ENCODE measurements at regions not wholly inside any gene's neighbourhood (a gene's known extent, or its start where the extent isn't known, plus 50 kb on each side); places are given as distances from the start of the nearest gene placed in this dataset.
"Not testable (repeated sequence)": the region's sequence is repeated elsewhere in the genome, so short reads cannot be mapped to it uniquely, and the experiment has no call there.

GRCh38 chr5:38149815-38150195 lies 108.6 kb upstream of the EGFLAM start:
- no peak for DNase-seq (ENCODE audit: low read depth in 3 of 3, low spot score in 2 of 3)

- DNase-seq (ENCODE audit: low read depth in 3 of 3, low spot score in 2 of 3), result no peak
These were observed 110.2 kb upstream of the EGFLAM start for GRCh38 chr5:38148021-38148625.

GRCh38 chr5:38143384-38143783 lies 115.0 kb upstream of the EGFLAM start:
- no peak for DNase-seq (ENCODE audit: low read depth in 3 of 3, low spot score in 2 of 3)

- DNase-seq (ENCODE audit: low read depth in 3 of 3, low spot score in 2 of 3), result no peak
These were observed 116.7 kb upstream of the EGFLAM start for GRCh38 chr5:38141665-38142064.

- no peak for DNase-seq (ENCODE audit: low read depth in 3 of 3, low spot score in 2 of 3)
These were observed 119.8 kb upstream of the EGFLAM start for GRCh38 chr5:38138574-38138973.

- DNase-seq (ENCODE audit: low read depth in 3 of 3, low spot score in 2 of 3), result no peak
These were observed 122.8 kb upstream of the EGFLAM start for GRCh38 chr5:38135486-38136039.

GRCh38 chr5:38134810-38135209 lies 123.5 kb upstream of the EGFLAM start:
- no peak for DNase-seq (ENCODE audit: low read depth in 3 of 3, low spot score in 2 of 3)

- DNase-seq (ENCODE audit: low read depth in 3 of 3, low spot score in 2 of 3), result not testable (repeated sequence)
These were observed 124.1 kb upstream of the EGFLAM start for GRCh38 chr5:38134294-38134693.

GRCh38 chr5:38131686-38132085 lies 126.7 kb upstream of the EGFLAM start:
- no peak for DNase-seq (ENCODE audit: low read depth in 3 of 3, low spot score in 2 of 3)

GRCh38 chr5:38124321-38124720 lies 134.0 kb upstream of the EGFLAM start:
- DNase-seq (ENCODE audit: low read depth in 3 of 3, low spot score in 2 of 3), result no peak

GRCh38 chr5:38121420-38121819 lies 136.9 kb upstream of the EGFLAM start:
- DNase-seq (ENCODE audit: low read depth in 3 of 3, low spot score in 2 of 3), result no peak

- no peak for DNase-seq (ENCODE audit: low read depth in 3 of 3, low spot score in 2 of 3)
These were observed 138.5 kb upstream of the EGFLAM start for GRCh38 chr5:38119836-38120235.

GRCh38 chr5:38117784-38118479 lies 140.4 kb upstream of the EGFLAM start:
- DNase-seq (ENCODE audit: low read depth in 3 of 3, low spot score in 2 of 3), result no peak

- DNase-seq (ENCODE audit: low read depth in 3 of 3, low spot score in 2 of 3), result no peak
These were observed 143.0 kb upstream of the EGFLAM start for GRCh38 chr5:38115318-38115827.

GRCh38 chr5:38113880-38114279 lies 144.5 kb upstream of the EGFLAM start:
- no peak for DNase-seq (ENCODE audit: low read depth in 3 of 3, low spot score in 2 of 3)

- DNase-seq (ENCODE audit: low read depth in 3 of 3, low spot score in 2 of 3), result no peak
These were observed 144.9 kb upstream of the EGFLAM start for GRCh38 chr5:38113456-38113855.

- DNase-seq (ENCODE audit: low read depth in 3 of 3, low spot score in 2 of 3), result no peak
These were observed 145.4 kb upstream of the EGFLAM start for GRCh38 chr5:38112938-38113337.

GRCh38 chr5:38110130-38110529 lies 148.2 kb upstream of the EGFLAM start:
- no peak for DNase-seq (ENCODE audit: low read depth in 3 of 3, low spot score in 2 of 3)

- no peak for DNase-seq (ENCODE audit: low read depth in 3 of 3, low spot score in 2 of 3)
These were observed 151.3 kb upstream of the EGFLAM start for GRCh38 chr5:38107096-38107495.

GRCh38 chr5:38105801-38106200 lies 152.6 kb upstream of the EGFLAM start:
- no peak for DNase-seq (ENCODE audit: low read depth in 3 of 3, low spot score in 2 of 3)

GRCh38 chr5:38105231-38105570 lies 153.2 kb upstream of the EGFLAM start:
- no peak for DNase-seq (ENCODE audit: low read depth in 3 of 3, low spot score in 2 of 3)

GRCh38 chr5:38104497-38105230 lies 153.7 kb upstream of the EGFLAM start:
- DNase-seq (ENCODE audit: low read depth in 3 of 3, low spot score in 2 of 3), result no peak

Data from right renal cortex interstitium (tissue), 3 donors.